ENCODE measurements at regions not wholly inside any gene's neighbourhood (a gene's known extent, or its start where the extent isn't known, plus 50 kb on each side); places are given as distances from the start of the nearest gene placed in this dataset.

- TF ChIP-seq CHD4 (IDR thresholded peaks at IDR 0.05; ENCODE audit: borderline replicate concordance, low read length): no peak
- no peak for TF ChIP-seq SP1 (IDR thresholded peaks at IDR 0.05)
- TF ChIP-seq SP1 (CRISPR knock-in tag; IDR thresholded peaks at IDR 0.05): no peak
- TF ChIP-seq ZBTB1 (CRISPR knock-in tag; IDR thresholded peaks at IDR 0.05; ENCODE audit: borderline replicate concordance): no peak
- TF ChIP-seq ARHGAP35 (CRISPR knock-in tag; IDR thresholded peaks at IDR 0.05; ENCODE audit: borderline replicate concordance): no peak
- no peak for TF ChIP-seq HDAC2 (CRISPR knock-in tag; IDR thresholded peaks at IDR 0.05)
- TF ChIP-seq ZNF331 (CRISPR knock-in tag; IDR thresholded peaks at IDR 0.05): no peak
- no peak for TF ChIP-seq CTCF (CRISPR knock-in tag; IDR thresholded peaks at IDR 0.05)
- TF ChIP-seq POLR2AphosphoS2 (IDR thresholded peaks at IDR 0.05; ENCODE audit: low read depth, low read length): no peak
- no peak for TF ChIP-seq ZSCAN22 (CRISPR knock-in tag; IDR thresholded peaks at IDR 0.05)
- no peak for TF ChIP-seq STAG1 (CRISPR knock-in tag; IDR thresholded peaks at IDR 0.05)
- no peak for TF ChIP-seq TAF1 (CRISPR knock-in tag; IDR thresholded peaks at IDR 0.05)
- TF ChIP-seq, protein P1, sequence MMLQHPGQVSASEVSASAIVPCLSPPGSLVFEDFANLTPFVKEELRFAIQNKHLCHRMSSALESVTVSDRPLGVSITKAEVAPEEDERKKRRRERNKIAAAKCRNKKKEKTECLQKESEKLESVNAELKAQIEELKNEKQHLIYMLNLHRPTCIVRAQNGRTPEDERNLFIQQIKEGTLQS (CRISPR knock-in tag; IDR thresholded peaks at IDR 0.05): no peak
- no peak for TF ChIP-seq CEBPB (IDR thresholded peaks at IDR 0.05; ENCODE audit: borderline replicate concordance, low read depth, low read length)
Observed at GRCh38 chr18:34354351-34354750, 129.6 kb upstream of the NOL4 start.
